Mucosa of descending colon (tissue), 3 donors: ENCODE measurements at regions not wholly inside any gene's neighbourhood (a gene's known extent, or its start where the extent isn't known, plus 50 kb on each side); places are given as distances from the start of the nearest gene placed in this dataset.

Experiments
- ATAC-seq: fragments of 200-7000 bp; cut with Tn5 transposase; one replicate; pipeline ENCODE4 v1.9.1; 2020; ENCODE audit warnings: mild to moderate bottlenecking, moderate library complexity
- DNase-seq, 3 donors: peaks; one replicate each; pipeline ENCODE4 v3.0.0-alpha.2; 2020
- H3K36me3 ChIP-seq: fragments of 200-600 bp; one replicate; pipeline ENCODE4 v1.8.0; 2021; ENCODE audit warnings: low read depth, mild to moderate bottlenecking
- H3K4me1 ChIP-seq: fragments of 200-600 bp; one replicate; pipeline ENCODE4 v1.8.0; 2021; ENCODE audit warnings: low read depth, mild to moderate bottlenecking
- H3K4me3 ChIP-seq: fragments of 200-600 bp; one replicate; pipeline ENCODE4 v1.8.0; 2021; ENCODE audit warnings: mild to moderate bottlenecking
- H3K9me3 ChIP-seq: fragments of 200-600 bp; one replicate; pipeline ENCODE4 v1.8.0; 2021; ENCODE audit warnings: mild to moderate bottlenecking
- CTCF ChIP-seq: fragments of 200-600 bp; IDR thresholded peaks from one replicate; pipeline ENCODE4 v1.8.0; 2022; ENCODE audit warnings: antibody characterized with exemption, mild to moderate bottlenecking
- intact Hi-C, 2 donors: fragments of 100-400 bp; cut with DNase I in 1 of 2; cut with micrococcal nuclease in 1 of 2; formaldehyde crosslinking; loops; one replicate each; pipeline versions ENCODE4 v1.11.0 to v1.11.1; 2022; cut with DNase I, micrococcal nuclease
- donor health status: DM: no; HTN: no; CAD: no; lungs with moderate emphysema.
- donor health status: DM: no; HTN: no; CAD: no.
- donor health status: DM: no; HTN: yes; CAD: no.

DNA sequence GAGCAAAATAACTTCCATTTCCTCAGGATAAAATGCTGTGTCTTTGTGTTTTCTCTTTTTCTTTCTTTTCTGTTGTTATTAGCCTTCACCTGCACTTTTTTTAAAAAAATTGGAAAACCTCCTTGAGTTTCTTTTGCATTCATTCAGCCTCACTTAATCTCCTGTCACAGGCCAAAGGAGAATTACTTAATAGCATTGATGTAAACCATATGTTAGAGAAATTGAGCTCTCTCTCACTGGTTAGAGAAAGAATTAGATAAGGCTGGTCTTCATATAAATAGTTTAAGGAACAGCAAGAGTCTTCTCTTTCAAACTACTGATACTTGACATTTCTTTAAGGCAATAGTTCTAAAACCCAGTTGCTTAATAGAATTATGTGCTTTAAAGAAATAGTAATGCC is 564.2 kb downstream of the TFAP2B start:
- Histone ChIP-seq H3K4me1 (no peaks in the 10 kb centered on the region), H3K9me3 (no peaks in the 10 kb centered on the region), H3K4me3 (no peak overlapping the region), H3K36me3 (no peaks in the 10 kb centered on the region)
- DNase-seq (no peak), ATAC-seq (no peak)
- no peak for TF ChIP-seq CTCF
- intact Hi-C loops: no loop called here

- Histone ChIP-seq H3K9me3 (no peaks in the 10 kb centered on the region), H3K4me3 (no peak overlapping the region), H3K4me1 (no peaks in the 10 kb centered on the region), H3K36me3 (no peaks in the 10 kb centered on the region)
- no peak for DNase-seq
- no peak for ATAC-seq
- intact Hi-C loops: no loop called here
- TF ChIP-seq CTCF: no peak
Measured at GRCh38 chr6:51384736-51385135, 566.1 kb downstream of the TFAP2B start.

DNA sequence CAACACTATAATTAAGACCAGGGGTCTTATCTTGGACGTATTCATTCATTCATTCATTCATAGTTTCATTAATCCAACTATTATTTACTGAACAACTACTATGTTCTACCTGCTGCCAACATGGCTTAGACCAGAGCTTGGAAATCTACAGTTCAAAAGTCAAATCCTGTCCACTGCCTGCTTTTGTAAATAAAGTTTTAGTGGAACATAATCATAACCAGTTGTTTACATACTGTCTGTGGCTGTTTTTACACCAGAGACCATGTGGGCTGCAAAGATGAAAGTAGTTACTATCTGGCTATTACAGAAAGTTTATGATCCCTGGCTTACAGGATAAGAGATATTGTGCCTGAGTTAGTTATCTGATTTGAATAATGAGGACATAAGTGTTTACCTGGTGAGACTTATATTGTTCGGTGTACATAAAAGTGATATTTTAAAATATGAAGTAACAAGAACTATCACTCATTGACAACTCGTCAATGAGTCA is 567.7 kb downstream of the TFAP2B start:
- DNase-seq: no peak
- ATAC-seq: peak; percentile 60
- intact Hi-C loops: no loop called here
- Histone ChIP-seq H3K36me3 (no peaks in the 10 kb centered on the region), H3K4me1 (no peaks in the 10 kb centered on the region), H3K9me3 (no peaks in the 10 kb centered on the region), H3K4me3 (no peak overlapping the region)
- no peak for TF ChIP-seq CTCF

DNA sequence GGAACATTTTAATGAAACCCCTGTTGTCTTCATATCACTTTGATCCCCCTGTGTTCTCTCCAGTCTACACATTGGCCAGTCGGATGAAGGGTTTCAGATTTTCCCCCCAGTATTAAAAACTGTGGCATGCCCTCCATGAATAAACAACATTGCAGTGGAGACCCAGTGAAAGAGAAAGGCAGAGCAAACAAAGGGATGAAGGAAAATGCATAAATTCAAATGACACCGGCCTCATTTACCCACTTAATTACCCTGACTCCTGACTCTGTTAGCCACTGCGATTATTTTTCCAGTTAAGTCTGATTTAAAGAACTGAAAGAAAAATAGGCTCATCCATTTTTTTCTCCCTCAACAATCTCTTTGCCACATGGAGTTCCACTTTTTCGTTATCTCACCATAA is 569.2 kb downstream of the TFAP2B start:
- Histone ChIP-seq H3K36me3 (no peaks in the 10 kb centered on the region), H3K4me3 (no peak overlapping the region), H3K4me1 (no peaks in the 10 kb centered on the region), H3K9me3 (no peaks in the 10 kb centered on the region)
- ATAC-seq (no peak), DNase-seq (no peak)
- intact Hi-C loops: no loop called here
- TF ChIP-seq CTCF: no peak

- Histone ChIP-seq H3K36me3 (no peaks in the 10 kb centered on the region), H3K9me3 (no peaks in the 10 kb centered on the region), H3K4me3 (no peak overlapping the region), H3K4me1 (no peaks in the 10 kb centered on the region)
- intact Hi-C loops: no loop called here
- DNase-seq: no peak
- ATAC-seq: no peak
- no peak for TF ChIP-seq CTCF
Measured at GRCh38 chr6:51394061-51394460, 575.4 kb downstream of the TFAP2B start.

- no peak for TF ChIP-seq CTCF
- Histone ChIP-seq H3K36me3 (no peaks in the 10 kb centered on the region), H3K4me1 (no peaks in the 10 kb centered on the region), H3K9me3 (no peaks in the 10 kb centered on the region), H3K4me3 (no peak overlapping the region)
- intact Hi-C loops: no loop called here
- DNase-seq (no peak), ATAC-seq (no peak)
Measured at GRCh38 chr6:51396583-51396982, 577.9 kb downstream of the TFAP2B start.
